ENCODE measurements at regions not wholly inside any gene's neighbourhood (a gene's known extent, or its start where the extent isn't known, plus 50 kb on each side); places are given as distances from the start of the nearest gene placed in this dataset.

DNA sequence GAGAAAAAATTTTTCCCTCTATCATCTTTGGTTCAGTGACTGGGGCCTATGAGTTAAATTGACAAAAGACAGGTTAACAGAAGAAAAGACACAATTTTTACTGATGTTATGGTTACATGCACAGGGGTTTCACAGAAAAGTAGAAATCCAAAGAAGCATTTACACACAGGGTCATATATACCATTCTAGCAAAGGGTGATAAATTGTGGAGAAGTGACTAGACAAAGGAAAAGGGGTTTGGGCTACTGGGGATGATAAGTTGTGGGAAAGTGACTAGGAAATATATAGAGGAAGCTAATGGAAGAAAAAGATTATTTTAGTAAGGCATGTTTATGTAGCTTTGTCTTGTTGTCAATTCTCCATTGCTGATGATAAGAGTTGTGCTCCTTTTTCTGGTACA, 276.7 kb upstream of the JARID2 start:
- no peaks in the 10 kb centered on the region for H3K9me3 ChIP-seq
- no peak overlapping the region for H3K9ac ChIP-seq
- no peak overlapping the region for H2AFZ ChIP-seq (ENCODE audit: low read depth)
- no peaks in the 10 kb centered on the region for H3K79me2 ChIP-seq (ENCODE audit: insufficient read depth)
- TF ChIP-seq, protein P1, sequence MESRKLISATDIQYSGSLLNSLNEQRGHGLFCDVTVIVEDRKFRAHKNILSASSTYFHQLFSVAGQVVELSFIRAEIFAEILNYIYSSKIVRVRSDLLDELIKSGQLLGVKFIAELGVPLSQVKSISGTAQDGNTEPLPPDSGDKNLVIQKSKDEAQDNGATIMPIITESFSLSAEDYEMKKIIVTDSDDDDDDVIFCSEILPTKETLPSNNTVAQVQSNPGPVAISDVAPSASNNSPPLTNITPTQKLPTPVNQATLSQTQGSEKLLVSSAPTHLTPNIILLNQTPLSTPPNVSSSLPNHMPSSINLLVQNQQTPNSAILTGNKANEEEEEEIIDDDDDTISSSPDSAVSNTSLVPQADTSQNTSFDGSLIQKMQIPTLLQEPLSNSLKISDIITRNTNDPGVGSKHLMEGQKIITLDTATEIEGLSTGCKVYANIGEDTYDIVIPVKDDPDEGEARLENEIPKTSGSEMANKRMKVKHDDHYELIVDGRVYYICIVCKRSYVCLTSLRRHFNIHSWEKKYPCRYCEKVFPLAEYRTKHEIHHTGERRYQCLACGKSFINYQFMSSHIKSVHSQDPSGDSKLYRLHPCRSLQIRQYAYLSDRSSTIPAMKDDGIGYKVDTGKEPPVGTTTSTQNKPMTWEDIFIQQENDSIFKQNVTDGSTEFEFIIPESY (IDR thresholded peaks at IDR 0.05; ENCODE audit: borderline replicate concordance, low read depth) = no peak
- TF ChIP-seq TEAD4 (IDR thresholded peaks at IDR 0.05; ENCODE audit: borderline replicate concordance, insufficient read depth) = no peak
- no peak for TF ChIP-seq CHD2 (IDR thresholded peaks at IDR 0.05; ENCODE audit: low read length, partially characterized antibody)
- TF ChIP-seq SIN3A (IDR thresholded peaks at IDR 0.05; ENCODE audit: borderline replicate concordance, low read depth, low read length) = no peak
- no peak for TF ChIP-seq GATA2 (CRISPR knock-in tag; IDR thresholded peaks at IDR 0.05)
- TF ChIP-seq NFIC (IDR thresholded peaks at IDR 0.05; ENCODE audit: borderline replicate concordance) = no peak
- TF ChIP-seq EP300 (IDR thresholded peaks at IDR 0.05; ENCODE audit: borderline replicate concordance in 1 of 2, low read depth in 1 of 2, low read length in 1 of 2) = no peak
- TF ChIP-seq, protein P2, sequence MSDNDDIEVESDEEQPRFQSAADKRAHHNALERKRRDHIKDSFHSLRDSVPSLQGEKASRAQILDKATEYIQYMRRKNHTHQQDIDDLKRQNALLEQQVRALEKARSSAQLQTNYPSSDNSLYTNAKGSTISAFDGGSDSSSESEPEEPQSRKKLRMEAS (IDR thresholded peaks at IDR 0.05; ENCODE audit: low read depth) = no peak
- TF ChIP-seq FOXJ3 (CRISPR knock-in tag; IDR thresholded peaks at IDR 0.05) = no peak
- no peaks in the 10 kb centered on the region for H3F3A ChIP-seq (replicated peaks; ENCODE audit: insufficient read depth)
- H3K9me2 ChIP-seq = no peaks in the 10 kb centered on the region
- no peaks in the 10 kb centered on the region for H3K4me1 ChIP-seq (ENCODE audit: control insufficient read depth in 1 of 2, insufficient read depth in 2 of 2, low read depth in 1 of 2, low read length in 1 of 2)
- H3K27me3 ChIP-seq (ENCODE audit: insufficient read depth) = no peaks in the 10 kb centered on the region
- CTCF ChIA-PET = no interaction called here
- POLR2A ChIA-PET = no interaction called here
- DNase-seq = no peak
- no peaks in the 10 kb centered on the region for H3K36me3 ChIP-seq (replicated peaks in 1 of 2; ENCODE audit: control insufficient read depth in 1 of 2, insufficient read depth in 2 of 2, low read length in 1 of 2)
- no peak overlapping the region for H3K4me3 ChIP-seq (ENCODE audit: low read depth in 2 of 2, low read length in 1 of 2)
- no peak overlapping the region for H3K4me2 ChIP-seq
- H3K27ac ChIP-seq (ENCODE audit: low read depth in 2 of 2, low read length in 1 of 2) = no peak overlapping the region
- H4K20me1 ChIP-seq (ENCODE audit: insufficient read depth) = no peaks in the 10 kb centered on the region

DNA sequence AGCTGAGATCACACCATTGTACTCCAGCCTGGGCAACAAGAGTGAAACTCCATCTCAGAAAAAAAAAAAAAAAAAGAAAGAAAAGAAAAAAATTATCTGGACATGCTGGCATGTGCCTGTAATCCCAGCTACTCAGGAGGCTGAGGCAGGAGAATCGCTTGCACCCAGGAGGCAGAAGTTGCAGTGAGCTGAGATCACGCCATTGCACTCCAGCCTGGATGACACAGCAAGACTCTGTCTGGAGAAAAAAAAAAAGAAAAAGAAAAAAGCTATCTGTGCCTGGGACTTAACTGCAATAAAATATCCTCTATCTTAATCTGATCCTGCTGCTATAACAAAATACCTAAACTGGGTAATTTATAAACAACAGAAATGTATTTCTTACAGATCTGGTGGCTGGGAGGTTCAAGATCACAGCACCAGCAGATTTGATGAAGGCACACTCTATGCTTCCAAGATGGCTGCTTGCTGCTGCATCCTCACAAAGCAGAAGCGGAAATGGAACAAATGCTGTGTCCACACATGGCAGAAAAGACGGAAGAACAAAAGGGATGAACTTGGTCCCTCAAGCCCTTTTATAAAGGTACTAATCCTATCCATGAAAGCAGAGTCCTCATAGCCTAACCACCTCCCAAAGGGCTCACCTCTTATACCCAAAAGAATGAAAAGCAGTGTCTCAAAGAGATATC, 273.3 kb upstream of the JARID2 start:
- no peaks in the 10 kb centered on the region for H3K36me3 ChIP-seq (replicated peaks in 1 of 2; ENCODE audit: control insufficient read depth in 1 of 2, insufficient read depth in 2 of 2, low read length in 1 of 2)
- no peaks in the 10 kb centered on the region for H3F3A ChIP-seq (replicated peaks; ENCODE audit: insufficient read depth)
- H2AFZ ChIP-seq (ENCODE audit: low read depth) = no peak overlapping the region
- 64% methylated on average over 4 of the region's 4 CpGs for WGBS (ENCODE audit: low lambda C conversion rate)
- ChIA-PET CTCF (no interaction called here), POLR2A (no interaction called here)
- H3K4me3 ChIP-seq (ENCODE audit: low read depth in 2 of 2, low read length in 1 of 2) = no peak overlapping the region
- H3K9me2 ChIP-seq = no peaks in the 10 kb centered on the region
- H3K27ac ChIP-seq (ENCODE audit: low read depth in 2 of 2, low read length in 1 of 2) = no peak overlapping the region
- H3K79me2 ChIP-seq (ENCODE audit: insufficient read depth) = no peaks in the 10 kb centered on the region
- no peak overlapping the region for H3K4me2 ChIP-seq
- H3K4me1 ChIP-seq (ENCODE audit: control insufficient read depth in 1 of 2, insufficient read depth in 2 of 2, low read depth in 1 of 2, low read length in 1 of 2) = no peaks in the 10 kb centered on the region
- no peak overlapping the region for H3K9ac ChIP-seq
- H4K20me1 ChIP-seq (ENCODE audit: insufficient read depth) = no peaks in the 10 kb centered on the region
- no peaks in the 10 kb centered on the region for H3K27me3 ChIP-seq (ENCODE audit: insufficient read depth)
- no peak for DNase-seq
- no peaks in the 10 kb centered on the region for H3K9me3 ChIP-seq
- TF ChIP-seq, protein P3, sequence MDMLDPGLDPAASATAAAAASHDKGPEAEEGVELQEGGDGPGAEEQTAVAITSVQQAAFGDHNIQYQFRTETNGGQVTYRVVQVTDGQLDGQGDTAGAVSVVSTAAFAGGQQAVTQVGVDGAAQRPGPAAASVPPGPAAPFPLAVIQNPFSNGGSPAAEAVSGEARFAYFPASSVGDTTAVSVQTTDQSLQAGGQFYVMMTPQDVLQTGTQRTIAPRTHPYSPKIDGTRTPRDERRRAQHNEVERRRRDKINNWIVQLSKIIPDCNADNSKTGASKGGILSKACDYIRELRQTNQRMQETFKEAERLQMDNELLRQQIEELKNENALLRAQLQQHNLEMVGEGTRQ (IDR thresholded peaks at IDR 0.05; ENCODE audit: borderline replicate concordance, low read depth, low read length) = no peak
- TF ChIP-seq GABPA (IDR thresholded peaks at IDR 0.05; ENCODE audit: low read depth) (no peak), CHD2 (IDR thresholded peaks at IDR 0.05; ENCODE audit: low read length, partially characterized antibody) (no peak), NFIC (IDR thresholded peaks at IDR 0.05; ENCODE audit: borderline replicate concordance) (no peak), SMC3 (IDR thresholded peaks at IDR 0.05; ENCODE audit: low read depth, low read length) (no peak), TEAD4 (IDR thresholded peaks at IDR 0.05; ENCODE audit: borderline replicate concordance, insufficient read depth) (no peak), MEF2A (IDR thresholded peaks at IDR 0.05; ENCODE audit: borderline replicate concordance, low read depth) (no peak), JUND (IDR thresholded peaks at IDR 0.05) (no peak), EZH2phosphoT487 (IDR thresholded peaks at IDR 0.05; ENCODE audit: borderline replicate concordance, low read depth) (no peak), SIN3A (IDR thresholded peaks at IDR 0.05; ENCODE audit: borderline replicate concordance, low read depth, low read length) (no peak), RFX5 (IDR thresholded peaks at IDR 0.05; ENCODE audit: low read length) (no peak), GATA2 (CRISPR knock-in tag; IDR thresholded peaks at IDR 0.05) (no peak), FOXJ3 (CRISPR knock-in tag; IDR thresholded peaks at IDR 0.05) (no peak), TAF1 (IDR thresholded peaks at IDR 0.05; ENCODE audit: borderline replicate concordance, low read depth, low read length) (no peak)
- TF ChIP-seq, protein P4, sequence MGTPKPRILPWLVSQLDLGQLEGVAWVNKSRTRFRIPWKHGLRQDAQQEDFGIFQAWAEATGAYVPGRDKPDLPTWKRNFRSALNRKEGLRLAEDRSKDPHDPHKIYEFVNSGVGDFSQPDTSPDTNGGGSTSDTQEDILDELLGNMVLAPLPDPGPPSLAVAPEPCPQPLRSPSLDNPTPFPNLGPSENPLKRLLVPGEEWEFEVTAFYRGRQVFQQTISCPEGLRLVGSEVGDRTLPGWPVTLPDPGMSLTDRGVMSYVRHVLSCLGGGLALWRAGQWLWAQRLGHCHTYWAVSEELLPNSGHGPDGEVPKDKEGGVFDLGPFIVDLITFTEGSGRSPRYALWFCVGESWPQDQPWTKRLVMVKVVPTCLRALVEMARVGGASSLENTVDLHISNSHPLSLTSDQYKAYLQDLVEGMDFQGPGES (IDR thresholded peaks at IDR 0.05; ENCODE audit: low read depth, low read length) = no peak
- TF ChIP-seq, protein P5, sequence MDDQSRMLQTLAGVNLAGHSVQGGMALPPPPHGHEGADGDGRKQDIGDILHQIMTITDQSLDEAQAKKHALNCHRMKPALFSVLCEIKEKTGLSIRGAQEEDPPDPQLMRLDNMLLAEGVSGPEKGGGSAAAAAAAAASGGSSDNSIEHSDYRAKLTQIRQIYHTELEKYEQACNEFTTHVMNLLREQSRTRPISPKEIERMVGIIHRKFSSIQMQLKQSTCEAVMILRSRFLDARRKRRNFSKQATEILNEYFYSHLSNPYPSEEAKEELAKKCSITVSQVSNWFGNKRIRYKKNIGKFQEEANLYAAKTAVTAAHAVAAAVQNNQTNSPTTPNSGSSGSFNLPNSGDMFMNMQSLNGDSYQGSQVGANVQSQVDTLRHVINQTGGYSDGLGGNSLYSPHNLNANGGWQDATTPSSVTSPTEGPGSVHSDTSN (IDR thresholded peaks at IDR 0.05) = no peak
- TF ChIP-seq, protein P6, sequence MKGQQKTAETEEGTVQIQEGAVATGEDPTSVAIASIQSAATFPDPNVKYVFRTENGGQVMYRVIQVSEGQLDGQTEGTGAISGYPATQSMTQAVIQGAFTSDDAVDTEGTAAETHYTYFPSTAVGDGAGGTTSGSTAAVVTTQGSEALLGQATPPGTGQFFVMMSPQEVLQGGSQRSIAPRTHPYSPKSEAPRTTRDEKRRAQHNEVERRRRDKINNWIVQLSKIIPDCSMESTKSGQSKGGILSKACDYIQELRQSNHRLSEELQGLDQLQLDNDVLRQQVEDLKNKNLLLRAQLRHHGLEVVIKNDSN (IDR thresholded peaks at IDR 0.05; ENCODE audit: borderline replicate concordance, low read depth) = no peak

Data from SK-N-SH (cell line).